GM12873 (cell line): ENCODE measurements at regions not wholly inside any gene's neighbourhood (a gene's known extent, or its start where the extent isn't known, plus 50 kb on each side); places are given as distances from the start of the nearest gene placed in this dataset.

ENCODE experiments used
- TF ChIP-seq, protein P1 (sequence below): IDR thresholded peaks from 2 replicates; pipeline ENCODE4 v1.5.1; 2012; ENCODE audit warnings: low read depth, mild to moderate bottlenecking, moderate library complexity, low read length, control low read depth; ENCODE audit not compliant: insufficient read depth; ENCODE audit errors: missing control alignments

DNA sequence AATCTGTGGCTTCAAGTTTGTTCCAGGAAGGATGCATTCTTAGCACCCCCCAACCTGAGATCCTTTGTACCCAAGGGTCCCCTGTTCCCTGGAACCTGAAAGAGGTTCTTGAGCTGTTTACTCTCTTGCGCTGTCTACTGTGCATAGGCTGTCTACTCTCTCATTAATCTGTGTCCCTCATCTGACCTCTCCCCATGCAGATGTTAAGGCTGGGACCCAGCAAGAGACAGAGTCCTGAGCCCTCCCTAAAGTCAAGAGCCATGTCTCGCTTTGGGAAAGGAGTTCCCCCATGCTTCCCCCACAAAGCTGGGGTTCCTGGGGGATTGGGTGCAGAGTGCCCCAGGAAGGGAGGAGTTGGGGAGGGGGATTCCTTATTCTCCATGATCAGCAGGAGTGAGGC, 312.9 kb downstream of the CYP26B1 start:
- TF ChIP-seq, protein P1, sequence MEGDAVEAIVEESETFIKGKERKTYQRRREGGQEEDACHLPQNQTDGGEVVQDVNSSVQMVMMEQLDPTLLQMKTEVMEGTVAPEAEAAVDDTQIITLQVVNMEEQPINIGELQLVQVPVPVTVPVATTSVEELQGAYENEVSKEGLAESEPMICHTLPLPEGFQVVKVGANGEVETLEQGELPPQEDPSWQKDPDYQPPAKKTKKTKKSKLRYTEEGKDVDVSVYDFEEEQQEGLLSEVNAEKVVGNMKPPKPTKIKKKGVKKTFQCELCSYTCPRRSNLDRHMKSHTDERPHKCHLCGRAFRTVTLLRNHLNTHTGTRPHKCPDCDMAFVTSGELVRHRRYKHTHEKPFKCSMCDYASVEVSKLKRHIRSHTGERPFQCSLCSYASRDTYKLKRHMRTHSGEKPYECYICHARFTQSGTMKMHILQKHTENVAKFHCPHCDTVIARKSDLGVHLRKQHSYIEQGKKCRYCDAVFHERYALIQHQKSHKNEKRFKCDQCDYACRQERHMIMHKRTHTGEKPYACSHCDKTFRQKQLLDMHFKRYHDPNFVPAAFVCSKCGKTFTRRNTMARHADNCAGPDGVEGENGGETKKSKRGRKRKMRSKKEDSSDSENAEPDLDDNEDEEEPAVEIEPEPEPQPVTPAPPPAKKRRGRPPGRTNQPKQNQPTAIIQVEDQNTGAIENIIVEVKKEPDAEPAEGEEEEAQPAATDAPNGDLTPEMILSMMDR = no peak

GRCh38 chr2:71833855-71834560, 313.7 kb downstream of the CYP26B1 start:
- TF ChIP-seq, protein P1 = no peak

DNA sequence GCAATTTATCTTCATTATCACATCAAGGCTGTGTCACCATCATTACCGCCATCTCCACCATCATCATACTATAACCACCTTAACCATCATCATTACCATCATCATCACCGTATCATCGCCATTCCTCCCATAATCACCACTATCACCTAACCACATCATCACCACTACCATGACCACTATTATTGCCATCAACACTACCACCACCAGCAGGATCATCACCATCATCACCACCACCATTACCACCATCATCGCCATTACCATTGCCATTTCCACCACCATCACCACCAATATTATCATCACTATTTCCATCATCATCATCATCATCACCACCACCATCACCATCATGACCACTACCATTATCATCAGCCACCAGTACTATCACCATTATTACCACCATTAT, 314.4 kb downstream of the CYP26B1 start:
- TF ChIP-seq, protein P1 = no peak

GRCh38 chr2:71832844-71833243, 314.8 kb downstream of the CYP26B1 start:
- TF ChIP-seq, protein P1 = no peak

DNA sequence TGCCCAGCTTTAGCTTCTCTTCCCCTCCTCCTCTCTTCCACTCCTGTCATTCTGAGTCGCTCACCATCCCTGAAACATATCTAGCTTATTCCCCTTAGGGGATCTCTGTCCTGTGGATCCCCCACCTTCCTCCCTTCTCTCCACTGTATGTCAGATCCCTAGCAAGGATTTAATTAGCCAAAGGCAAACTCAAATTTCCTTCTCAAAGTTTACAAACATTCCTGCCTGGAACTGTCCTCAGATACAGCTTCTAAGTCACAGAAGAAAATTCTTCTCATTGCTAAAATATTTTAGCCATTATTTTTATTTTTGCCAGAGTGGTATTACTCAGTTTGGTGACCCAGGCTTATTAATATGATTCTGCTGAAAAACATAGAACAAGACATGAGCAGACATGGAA, 315.3 kb downstream of the CYP26B1 start:
- TF ChIP-seq, protein P1 = no peak

GRCh38 chr2:71831193-71831577, 316.5 kb downstream of the CYP26B1 start:
- TF ChIP-seq, protein P1 = no peak

- TF ChIP-seq, protein P1 = no peak
Measured at GRCh38 chr2:71830497-71831192, 317.0 kb downstream of the CYP26B1 start.
